ENCODE measurements at regions not wholly inside any gene's neighbourhood (a gene's known extent, or its start where the extent isn't known, plus 50 kb on each side); places are given as distances from the start of the nearest gene placed in this dataset.

DNA sequence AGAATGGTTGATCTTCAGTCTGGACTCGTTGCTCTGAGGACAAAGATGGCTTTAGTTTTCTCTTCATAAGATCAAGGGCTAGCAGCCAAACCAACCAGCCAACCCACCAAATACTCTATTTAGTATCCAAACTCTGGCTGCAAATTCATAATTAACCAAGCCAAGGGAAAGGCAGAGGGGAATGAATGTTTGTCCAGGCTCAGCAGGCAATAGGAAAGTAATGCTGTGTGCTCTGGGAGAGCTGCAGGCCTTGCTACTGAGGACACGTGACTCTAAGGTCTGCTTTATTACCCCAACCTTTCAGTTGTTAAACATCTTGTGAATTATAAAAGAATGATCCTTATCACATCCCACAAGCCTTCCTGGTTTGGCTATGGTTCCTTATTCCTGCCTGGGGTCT lies 52.3 kb upstream of the GALNT15 start:
- no peak for TF ChIP-seq POLR2A (IDR thresholded peaks at IDR 0.05)
- TF ChIP-seq, protein P1, sequence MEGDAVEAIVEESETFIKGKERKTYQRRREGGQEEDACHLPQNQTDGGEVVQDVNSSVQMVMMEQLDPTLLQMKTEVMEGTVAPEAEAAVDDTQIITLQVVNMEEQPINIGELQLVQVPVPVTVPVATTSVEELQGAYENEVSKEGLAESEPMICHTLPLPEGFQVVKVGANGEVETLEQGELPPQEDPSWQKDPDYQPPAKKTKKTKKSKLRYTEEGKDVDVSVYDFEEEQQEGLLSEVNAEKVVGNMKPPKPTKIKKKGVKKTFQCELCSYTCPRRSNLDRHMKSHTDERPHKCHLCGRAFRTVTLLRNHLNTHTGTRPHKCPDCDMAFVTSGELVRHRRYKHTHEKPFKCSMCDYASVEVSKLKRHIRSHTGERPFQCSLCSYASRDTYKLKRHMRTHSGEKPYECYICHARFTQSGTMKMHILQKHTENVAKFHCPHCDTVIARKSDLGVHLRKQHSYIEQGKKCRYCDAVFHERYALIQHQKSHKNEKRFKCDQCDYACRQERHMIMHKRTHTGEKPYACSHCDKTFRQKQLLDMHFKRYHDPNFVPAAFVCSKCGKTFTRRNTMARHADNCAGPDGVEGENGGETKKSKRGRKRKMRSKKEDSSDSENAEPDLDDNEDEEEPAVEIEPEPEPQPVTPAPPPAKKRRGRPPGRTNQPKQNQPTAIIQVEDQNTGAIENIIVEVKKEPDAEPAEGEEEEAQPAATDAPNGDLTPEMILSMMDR (IDR thresholded peaks at IDR 0.05): no peak
